H9 (cell line): ENCODE measurements at regions not wholly inside any gene's neighbourhood (a gene's known extent, or its start where the extent isn't known, plus 50 kb on each side); places are given as distances from the start of the nearest gene placed in this dataset.
A peak's percentile ranks its signal among the peaks of the same experiment; 100 is the strongest.

ENCODE experiments used
- DNase-seq: peaks from one replicate; pipeline ENCODE4 v3.0.0-alpha.2; 2017
- H2AFZ ChIP-seq: one replicate; pipeline ENCODE4 v1.6.1; 2013; ENCODE audit warnings: mild to moderate bottlenecking, low read length, control low read depth, moderate library complexity
- H2AK5ac ChIP-seq: 2 replicates; pipeline ENCODE4 v1.6.1; 2013; ENCODE audit warnings: low read length, control low read depth, mixed read lengths; ENCODE audit not compliant: insufficient read length
- H2BK120ac ChIP-seq: one replicate; pipeline ENCODE4 v1.6.1; 2013; ENCODE audit warnings: low read depth, mild to moderate bottlenecking, low read length, control low read depth, inconsistent platforms; ENCODE audit not compliant: poor library complexity, severe bottlenecking
- H2BK12ac ChIP-seq: 2 replicates; pipeline ENCODE4 v1.6.1; 2013; ENCODE audit warnings: low read length, control low read depth, mixed read lengths, low read depth; ENCODE audit not compliant: insufficient read length
- H2BK15ac ChIP-seq: 2 replicates; pipeline ENCODE4 v1.6.1; 2013; ENCODE audit warnings: low read depth, low read length, control low read depth
- H2BK20ac ChIP-seq: one replicate; pipeline ENCODE4 v1.6.1; 2013; ENCODE audit warnings: low read depth, mild to moderate bottlenecking, low read length, control low read depth, inconsistent platforms; ENCODE audit not compliant: poor library complexity, severe bottlenecking
- H2BK5ac ChIP-seq: 2 replicates; pipeline ENCODE4 v1.6.1; 2013; ENCODE audit warnings: low read length, control low read depth, mixed read lengths; ENCODE audit not compliant: insufficient read length
- H3K14ac ChIP-seq: 2 replicates; pipeline ENCODE4 v1.6.1; 2013; ENCODE audit warnings: low read length, control low read depth; ENCODE audit not compliant: insufficient read depth
- H3K18ac ChIP-seq: 2 replicates; pipeline ENCODE4 v1.6.1; 2013; ENCODE audit warnings: low read depth, mild to moderate bottlenecking, mixed read lengths, low read length, control low read depth; ENCODE audit not compliant: insufficient read length
- H3K23ac ChIP-seq: 2 replicates; pipeline ENCODE4 v1.6.1; 2013; ENCODE audit warnings: low read length, control low read depth, mixed read lengths, low read depth; ENCODE audit not compliant: insufficient read length
- H3K23me2 ChIP-seq: 2 replicates; pipeline ENCODE4 v1.6.1; 2013; ENCODE audit warnings: low read depth, mild to moderate bottlenecking, mixed read lengths, low read length, control low read depth; ENCODE audit not compliant: insufficient read length, poor library complexity, severe bottlenecking
- H3K27ac ChIP-seq: 2 replicates; pipeline ENCODE4 v1.5.1; 2013; ENCODE audit warnings: low read length, control low read depth, mixed read lengths, low read depth; ENCODE audit not compliant: insufficient read length
- H3K27me3 ChIP-seq: 2 replicates; pipeline ENCODE4 v1.6.1; 2013; ENCODE audit warnings: low read length, control low read depth, inconsistent platforms; ENCODE audit not compliant: insufficient read depth
- H3K4ac ChIP-seq: 2 replicates; pipeline ENCODE4 v1.6.1; 2013; ENCODE audit warnings: low read depth, mild to moderate bottlenecking, control low read depth, inconsistent platforms, low read length, moderate library complexity
- H3K4me1 ChIP-seq: 2 replicates; pipeline ENCODE4 v1.6.1; 2013; ENCODE audit warnings: low read length, control low read depth, inconsistent platforms; ENCODE audit not compliant: insufficient read depth
- H3K4me2 ChIP-seq: 2 replicates; pipeline ENCODE4 v1.6.1; 2013; ENCODE audit warnings: low read length, control low read depth, mixed read lengths; ENCODE audit not compliant: insufficient read length, insufficient read depth
- H3K56ac ChIP-seq: 2 replicates; pipeline ENCODE4 v1.6.1; 2013; ENCODE audit warnings: low read depth, mild to moderate bottlenecking, mixed read lengths, low read length, control low read depth; ENCODE audit not compliant: insufficient read length
- H3K79me1 ChIP-seq: 2 replicates; pipeline ENCODE4 v1.6.1; 2013; ENCODE audit warnings: low read depth, mild to moderate bottlenecking, moderate library complexity, low read length, control low read depth, inconsistent platforms; ENCODE audit not compliant: insufficient read depth, poor library complexity, severe bottlenecking
- H3K79me2 ChIP-seq: 2 replicates; pipeline ENCODE4 v1.6.1; 2013; ENCODE audit warnings: low read length, control low read depth, inconsistent platforms; ENCODE audit not compliant: insufficient read depth
- H3K9ac ChIP-seq: 2 replicates; pipeline ENCODE4 v1.6.1; 2013; ENCODE audit warnings: low read length, control low read depth, mixed read lengths; ENCODE audit not compliant: insufficient read length; ENCODE audit errors: extremely low read depth
- H3K9me3 ChIP-seq: one replicate; pipeline ENCODE4 v1.6.1; 2013; ENCODE audit warnings: low read depth, low read length, inconsistent platforms; ENCODE audit not compliant: control insufficient read depth
- H3T11ph ChIP-seq: one replicate; pipeline ENCODE4 v1.6.1; 2013; ENCODE audit warnings: mild to moderate bottlenecking, low read length, control low read depth, inconsistent platforms
- H4K20me1 ChIP-seq: one replicate; pipeline ENCODE4 v1.6.1; 2013; ENCODE audit not compliant: control insufficient read depth, insufficient read length, insufficient read depth
- H4K5ac ChIP-seq: 2 replicates; pipeline ENCODE4 v1.6.1; 2013; ENCODE audit warnings: low read depth, mild to moderate bottlenecking, mixed read lengths, low read length, control low read depth; ENCODE audit not compliant: insufficient read length
- H4K8ac ChIP-seq: replicated peaks from 2 replicates; pipeline ENCODE4 v1.6.1; 2013; ENCODE audit warnings: low read length, control low read depth, mixed read lengths, low read depth; ENCODE audit not compliant: insufficient read length
- H4K91ac ChIP-seq: 2 replicates; pipeline ENCODE4 v1.6.1; 2013; ENCODE audit warnings: low read depth, mild to moderate bottlenecking, moderate library complexity, mixed read lengths, low read length, control low read depth; ENCODE audit not compliant: insufficient read length
- H3K27ac Mint-ChIP-seq, 3 experiments: 2 replicates in 2 of 3; 3 replicates in 1 of 3; pipeline ENCODE4 v1.8.0; 2020 to 2021; ENCODE audit warnings: mixed read lengths in 3 of 3, mild to moderate bottlenecking in 1 of 3, moderate library complexity in 1 of 3
- H3K27me3 Mint-ChIP-seq: 2 replicates; pipeline ENCODE4 v1.8.0; 2021; ENCODE audit warnings: low read depth, mild to moderate bottlenecking, moderate library complexity, mixed read lengths
- H3K36me3 Mint-ChIP-seq, 3 experiments: 2 replicates in 2 of 3; 3 replicates in 1 of 3; pipeline ENCODE4 v1.8.0; 2020 to 2021; ENCODE audit warnings: low read depth in 3 of 3, mixed read lengths in 3 of 3; ENCODE audit not compliant: insufficient read depth in 1 of 3
- H3K4me1 Mint-ChIP-seq, 2 experiments: 2 replicates each; pipeline ENCODE4 v1.8.0; 2020; ENCODE audit warnings: mixed read lengths in 2 of 2
- H3K4me3 Mint-ChIP-seq, 2 experiments: 2 replicates in 1 of 2; 3 replicates in 1 of 2; pipeline ENCODE4 v1.8.0; 2020 to 2021; ENCODE audit warnings: mild to moderate bottlenecking in 2 of 2, mixed read lengths in 2 of 2, moderate library complexity in 1 of 2
- H3K9me3 Mint-ChIP-seq, 2 experiments: 2 replicates in 1 of 2; 3 replicates in 1 of 2; pipeline ENCODE4 v1.8.0; 2020; ENCODE audit warnings: mild to moderate bottlenecking in 2 of 2, mixed read lengths in 2 of 2, moderate library complexity in 1 of 2
- CTCF ChIP-seq: fragments of 200-600 bp; sonication (generic); conservative IDR thresholded peaks from 3 replicates; pipeline ENCODE4 v1.8.0; 2021; ENCODE audit warnings: antibody characterized with exemption, mild to moderate bottlenecking
- WGBS: extraction: QIAGEN DNeasy Blood & Tissue Kit; methylation state at CpG from one replicate; pipeline ENCODE4 v1.1.7; 2013; ENCODE audit warnings: missing lambda C conversion rate, low lambda C conversion rate, mixed read lengths; ENCODE audit not compliant: insufficient read length; ENCODE audit errors: extremely low coverage; 5-methylcytosine and 5-hydroxymethylcytosine counted together

GRCh38 chr5:3282841-3283240, 312.8 kb upstream of the IRX1 start:
- DNase-seq: no peak
- Histone ChIP-seq H2AK5ac (no peak overlapping the region), H2BK15ac (no peak overlapping the region), H4K20me1 (no peaks in the 10 kb centered on the region), H3K56ac (no peak overlapping the region), H3K23me2 (no peaks in the 10 kb centered on the region), H3K14ac (no peak overlapping the region; the same call in 1 of the 2 replicates), H3K9ac (no peak overlapping the region), H2BK5ac (no peak overlapping the region), H4K91ac (no peak overlapping the region), H2BK20ac (no peak overlapping the region), H3T11ph (no peak overlapping the region), H3K79me2 (no peaks in the 10 kb centered on the region), H3K4ac (no peak overlapping the region), H3K4me2 (no peak overlapping the region), H3K18ac (peak overlapping the region; percentile 27), H4K5ac (no peak overlapping the region), H3K9me3 (no peaks in the 10 kb centered on the region), H3K23ac (no peak overlapping the region), H2BK12ac (no peak overlapping the region), H3K27ac (no peak overlapping the region), H3K79me1 (no peaks in the 10 kb centered on the region), H2BK120ac (no peak overlapping the region), H4K8ac (no peak overlapping the region), H3K4me1 (no peaks in the 10 kb centered on the region; the same call in 1 of the 2 replicates), H2AFZ (no peak overlapping the region), H3K27me3 (no peaks in the 10 kb centered on the region)
- Mint-ChIP-seq H3K27ac (peak overlapping the region in 2 of 3 experiments; percentile 29 to 79; a peak in 3 of 7 replicates), H3K27me3 (peaks cover 5% of the 10 kb centered on the region), H3K4me1 (peaks cover 28 to 29% of the 10 kb centered on the region in 2 experiments), H3K4me3 (no peak overlapping the region), H3K9me3 (no peaks in the 10 kb centered on the region), H3K36me3 (no peaks in the 10 kb centered on the region)
- WGBS: no CpG with 5 or more reads among the region's 20 CpGs
- no peak for TF ChIP-seq CTCF
